Transverse colon (tissue), 4 donors: ENCODE measurements at regions not wholly inside any gene's neighbourhood (a gene's known extent, or its start where the extent isn't known, plus 50 kb on each side); places are given as distances from the start of the nearest gene placed in this dataset.

Experiments
- DNase-seq: peaks from one replicate; pipeline ENCODE4 v3.0.0-alpha.2; 2019
- H3K27ac ChIP-seq, 4 donors: fragments of 200-600 bp; sonication (generic); 2 replicates each; pipeline ENCODE4 v1.5.1; 2016 to 2018; ENCODE audit warnings: inconsistent platforms in 4 of 4
- H3K27me3 ChIP-seq: fragments of 200-600 bp; sonication (generic); 2 replicates; pipeline ENCODE4 v1.5.1; 2017; ENCODE audit warnings: inconsistent platforms
- H3K36me3 ChIP-seq, 4 donors: fragments of 200-600 bp; sonication (generic); 2 replicates each; pipeline ENCODE4 v1.5.1; 2017 to 2019; ENCODE audit warnings: inconsistent platforms in 4 of 4
- H3K4me1 ChIP-seq, 4 donors: fragments of 200-600 bp; sonication (generic); 2 replicates each; pipeline ENCODE4 v1.5.1; 2017 to 2020; ENCODE audit warnings: inconsistent platforms in 4 of 4
- H3K4me3 ChIP-seq, 4 donors: fragments of 200-600 bp; sonication (generic); 1 replicate in 1 of 4; 2 replicates in 3 of 4; pipeline versions ENCODE4 v1.5.1 to v1.6.1; 2017 to 2019; ENCODE audit warnings: inconsistent platforms in 4 of 4
- H3K9me3 ChIP-seq, 2 donors: fragments of 200-600 bp; sonication (generic); 2 replicates each; pipeline ENCODE4 v1.5.1; 2017 to 2019; ENCODE audit warnings: inconsistent platforms in 2 of 2
- EP300 ChIP-seq: sonication (generic); formaldehyde crosslinking; IDR thresholded peaks from one replicate; pipeline ENCODE4 v1.6.1; 2017; ENCODE audit warnings: antibody characterized with exemption, low read depth
- POLR2A ChIP-seq: fragments of 450-650 bp; IDR thresholded peaks from one replicate; pipeline ENCODE4 v1.6.1; 2016; ENCODE audit warnings: antibody characterized with exemption, mild to moderate bottlenecking, moderate library complexity
- POLR2AphosphoS5 ChIP-seq, 3 donors: sonication (generic); formaldehyde crosslinking; IDR thresholded peaks; one replicate each; pipeline ENCODE4 v1.6.1; 2016; ENCODE audit warnings: antibody characterized with exemption in 3 of 3
- WGBS, 2 donors: methylation state at CpG; one replicate each; pipeline ENCODE4 v1.1.5; 2018; ENCODE audit warnings: low coverage in 1 of 2; 5-methylcytosine and 5-hydroxymethylcytosine counted together
- in situ Hi-C, 4 donors: fragments of 200-750 bp; cut with MboI; loops; one replicate each; pipeline versions ENCODE4 v1.15.0 to v1.15.1; 2017; ENCODE audit warnings: low sequenced_read_pairs in 3 of 4, low pct_ligation_motif_present in 1 of 4, low pct_unique_long_range_greater_than_20kb in 1 of 4
- intact Hi-C: fragments of 100-400 bp; cut with DNase I; formaldehyde crosslinking; loops from one replicate; pipeline ENCODE4 v1.15.1; 2023; ENCODE audit warnings: low total_unique reads
- TF ChIP-seq, protein P1 (sequence below), 5 experiments: fragments of 200-600 bp in 3 of 5; fragments of 450-650 bp in 2 of 5; sonication (generic) in 3 of 5; IDR thresholded peaks; 1 replicate in 2 of 5; 2 replicates in 3 of 5; pipeline ENCODE4 v1.5.1; 2016 to 2017; ENCODE audit warnings: antibody characterized with exemption in 5 of 5, inconsistent platforms in 3 of 5, mild to moderate bottlenecking in 2 of 5, moderate library complexity in 1 of 5

DNA sequence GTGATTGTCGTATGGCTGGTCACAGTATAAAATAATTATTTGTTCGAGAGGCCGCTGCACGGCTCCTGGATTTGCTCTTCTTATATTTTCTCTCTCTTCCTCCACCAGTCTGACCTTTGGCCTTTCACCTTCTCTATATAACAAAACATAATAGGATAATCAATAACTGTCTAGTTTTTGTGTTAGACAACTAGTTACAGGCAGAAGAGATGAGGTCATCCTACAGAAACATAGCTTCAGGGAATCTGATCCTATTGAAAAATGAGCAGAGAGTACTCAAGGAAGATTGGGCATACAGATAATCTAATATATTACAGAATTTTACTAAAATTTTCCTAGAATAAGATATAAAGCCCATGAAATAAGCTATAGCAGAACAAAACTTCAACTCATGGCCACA, 731.3 kb upstream of the SLC39A10 start:
- Histone ChIP-seq H3K27me3 (no peaks in the 10 kb centered on the region), H3K9me3 (no peaks in the 10 kb centered on the region), H3K36me3 (no peaks in the 10 kb centered on the region), H3K4me3 (no peak overlapping the region), H3K4me1 (no peaks in the 10 kb centered on the region), H3K27ac (no peak overlapping the region)
- in situ Hi-C loops (no loop called here), intact Hi-C loops (no loop called here)
- TF ChIP-seq EP300 (no peak), POLR2A (no peak), POLR2AphosphoS5 (IDR thresholded peaks at IDR 0.05) (no peak)
- TF ChIP-seq, protein P1, sequence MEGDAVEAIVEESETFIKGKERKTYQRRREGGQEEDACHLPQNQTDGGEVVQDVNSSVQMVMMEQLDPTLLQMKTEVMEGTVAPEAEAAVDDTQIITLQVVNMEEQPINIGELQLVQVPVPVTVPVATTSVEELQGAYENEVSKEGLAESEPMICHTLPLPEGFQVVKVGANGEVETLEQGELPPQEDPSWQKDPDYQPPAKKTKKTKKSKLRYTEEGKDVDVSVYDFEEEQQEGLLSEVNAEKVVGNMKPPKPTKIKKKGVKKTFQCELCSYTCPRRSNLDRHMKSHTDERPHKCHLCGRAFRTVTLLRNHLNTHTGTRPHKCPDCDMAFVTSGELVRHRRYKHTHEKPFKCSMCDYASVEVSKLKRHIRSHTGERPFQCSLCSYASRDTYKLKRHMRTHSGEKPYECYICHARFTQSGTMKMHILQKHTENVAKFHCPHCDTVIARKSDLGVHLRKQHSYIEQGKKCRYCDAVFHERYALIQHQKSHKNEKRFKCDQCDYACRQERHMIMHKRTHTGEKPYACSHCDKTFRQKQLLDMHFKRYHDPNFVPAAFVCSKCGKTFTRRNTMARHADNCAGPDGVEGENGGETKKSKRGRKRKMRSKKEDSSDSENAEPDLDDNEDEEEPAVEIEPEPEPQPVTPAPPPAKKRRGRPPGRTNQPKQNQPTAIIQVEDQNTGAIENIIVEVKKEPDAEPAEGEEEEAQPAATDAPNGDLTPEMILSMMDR (IDR thresholded peaks at IDR 0.05) = no peak
- 73 to 80% methylated on average over 4 of the region's 4 CpGs for WGBS, 2 donors
- no peak for DNase-seq

DNA sequence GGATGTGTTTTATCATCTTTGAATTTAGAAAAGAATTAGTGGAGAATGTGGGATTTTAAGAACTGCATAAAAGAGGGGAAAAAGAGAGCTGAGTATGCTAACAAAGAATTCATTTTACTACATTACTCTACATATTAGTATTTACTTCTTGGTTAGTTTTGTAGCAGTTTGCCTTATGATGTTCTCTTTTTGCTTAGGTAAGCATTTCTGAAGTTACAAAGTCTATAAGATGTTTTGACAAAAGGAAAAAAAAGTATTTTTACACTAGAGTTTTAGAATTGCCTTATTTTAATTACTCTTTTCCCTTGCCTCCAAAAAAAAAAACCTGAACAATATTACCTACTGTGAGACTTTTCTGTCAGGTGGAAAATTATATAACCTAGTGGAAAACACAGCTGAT, 739.5 kb upstream of the SLC39A10 start:
- Histone ChIP-seq H3K4me3 (no peak overlapping the region), H3K4me1 (no peaks in the 10 kb centered on the region), H3K27me3 (no peaks in the 10 kb centered on the region), H3K36me3 (no peaks in the 10 kb centered on the region), H3K9me3 (no peaks in the 10 kb centered on the region), H3K27ac (no peak overlapping the region)
- intact Hi-C loops (no loop called here), in situ Hi-C loops (no loop called here)
- TF ChIP-seq EP300 (no peak), POLR2A (no peak), POLR2AphosphoS5 (IDR thresholded peaks at IDR 0.05) (no peak)
- TF ChIP-seq, protein P1 (IDR thresholded peaks at IDR 0.05) = no peak
- no peak for DNase-seq

DNA sequence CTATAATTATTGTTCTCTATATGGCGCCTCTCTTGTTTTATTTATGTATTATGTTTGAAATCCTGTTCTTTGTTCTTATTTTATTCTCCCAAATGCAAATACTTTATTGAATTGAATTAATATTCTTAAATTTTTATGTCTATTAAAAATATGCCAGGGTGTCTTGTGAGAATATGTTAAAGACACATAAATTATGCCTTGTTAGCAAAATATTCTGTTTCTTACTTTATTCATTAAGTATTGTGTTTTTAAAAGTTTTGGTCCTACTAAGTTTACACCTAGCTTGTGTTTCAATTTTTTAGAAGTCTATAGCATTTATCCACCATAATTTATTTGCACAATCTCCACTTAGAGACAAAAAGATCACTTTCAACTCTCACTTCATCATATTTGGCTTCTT, 741.5 kb upstream of the SLC39A10 start:
- no peaks in the 10 kb centered on the region for H3K9me3 ChIP-seq
- no peak overlapping the region for H3K4me3 ChIP-seq
- TF ChIP-seq EP300 = no peak
- no peak for TF ChIP-seq POLR2A
- TF ChIP-seq, protein P1 (IDR thresholded peaks at IDR 0.05) = no peak
- no peak for TF ChIP-seq POLR2AphosphoS5 (IDR thresholded peaks at IDR 0.05)
- no peak for DNase-seq
- no peaks in the 10 kb centered on the region for H3K27me3 ChIP-seq
- WGBS, 2 donors = 81 to 90% methylated on average over 1 of the region's 1 CpG
- no peaks in the 10 kb centered on the region for H3K36me3 ChIP-seq
- intact Hi-C loops = no loop called here
- no peak overlapping the region for H3K27ac ChIP-seq
- H3K4me1 ChIP-seq = no peaks in the 10 kb centered on the region
- in situ Hi-C loops = no loop called here

DNA sequence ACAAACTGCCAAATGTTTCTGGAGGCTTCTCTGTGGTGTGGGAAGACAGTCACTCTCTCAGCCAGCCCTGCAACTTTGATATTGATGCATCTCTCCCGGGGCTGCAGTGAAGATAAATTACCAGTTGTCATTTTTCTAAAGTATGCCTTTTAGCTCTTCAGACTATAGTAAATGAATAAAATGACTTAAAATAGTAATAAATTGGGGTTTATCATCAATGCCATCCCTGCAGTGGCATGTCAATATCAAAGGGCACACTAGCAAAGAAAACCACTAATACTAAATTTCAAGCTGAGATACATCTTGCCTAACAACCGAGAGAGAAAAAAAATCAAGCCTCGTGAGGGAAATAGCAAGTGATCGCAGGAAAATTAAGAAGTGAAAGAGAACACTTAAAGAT, 749.5 kb upstream of the SLC39A10 start:
- TF ChIP-seq POLR2A (no peak), POLR2AphosphoS5 (IDR thresholded peaks at IDR 0.05) (no peak)
- Histone ChIP-seq H3K9me3 (no peaks in the 10 kb centered on the region), H3K27me3 (no peaks in the 10 kb centered on the region), H3K4me3 (no peak overlapping the region), H3K36me3 (no peaks in the 10 kb centered on the region), H3K27ac (no peak overlapping the region), H3K4me1 (no peaks in the 10 kb centered on the region)
- intact Hi-C loops (no loop called here), in situ Hi-C loops (no loop called here)
- DNase-seq = no peak
- WGBS, 2 donors = 69 to 76% methylated on average over 4 of the region's 4 CpGs

DNA sequence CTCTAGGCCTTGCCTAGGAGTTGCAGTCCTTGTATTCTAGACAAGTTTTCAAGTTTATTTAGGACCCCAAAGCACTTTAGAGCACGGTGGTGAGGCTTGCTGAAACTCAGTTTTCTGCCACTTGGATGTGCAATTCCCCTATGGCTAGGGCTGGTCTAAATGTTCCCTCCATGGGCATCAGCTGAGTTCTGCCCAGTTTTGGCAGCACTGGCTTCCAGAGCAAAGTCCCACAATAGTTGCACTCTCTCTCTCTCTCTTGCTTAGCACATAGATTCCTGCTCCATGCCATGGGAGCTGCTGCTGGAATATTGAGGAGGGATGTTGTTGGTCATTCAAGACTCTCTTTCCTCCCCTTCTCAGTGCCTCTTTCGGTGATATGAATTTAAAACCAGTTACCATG, 760.2 kb upstream of the SLC39A10 start:
- intact Hi-C loops (loop anchor here (5.0 kb wide), 1 partner anchor 915 kb away; no protein-coding TSS in a partner anchor), in situ Hi-C loops (no loop called here)
- H3K4me1 ChIP-seq = no peaks in the 10 kb centered on the region
- H3K27ac ChIP-seq = no peak overlapping the region
- 72 to 75% methylated on average over 1 to 2 of the region's 2 CpGs for WGBS, 2 donors
- H3K9me3 ChIP-seq = no peaks in the 10 kb centered on the region
- TF ChIP-seq POLR2AphosphoS5 (IDR thresholded peaks at IDR 0.05) = no peak
- TF ChIP-seq POLR2A = no peak
- no peak for TF ChIP-seq EP300
- TF ChIP-seq, protein P1 (IDR thresholded peaks at IDR 0.05) = no peak
- H3K4me3 ChIP-seq = no peak overlapping the region
- DNase-seq = no peak
- no peaks in the 10 kb centered on the region for H3K36me3 ChIP-seq
- no peaks in the 10 kb centered on the region for H3K27me3 ChIP-seq
